ENCODE measurements at regions not wholly inside any gene's neighbourhood (a gene's known extent, or its start where the extent isn't known, plus 50 kb on each side); places are given as distances from the start of the nearest gene placed in this dataset.

DNA sequence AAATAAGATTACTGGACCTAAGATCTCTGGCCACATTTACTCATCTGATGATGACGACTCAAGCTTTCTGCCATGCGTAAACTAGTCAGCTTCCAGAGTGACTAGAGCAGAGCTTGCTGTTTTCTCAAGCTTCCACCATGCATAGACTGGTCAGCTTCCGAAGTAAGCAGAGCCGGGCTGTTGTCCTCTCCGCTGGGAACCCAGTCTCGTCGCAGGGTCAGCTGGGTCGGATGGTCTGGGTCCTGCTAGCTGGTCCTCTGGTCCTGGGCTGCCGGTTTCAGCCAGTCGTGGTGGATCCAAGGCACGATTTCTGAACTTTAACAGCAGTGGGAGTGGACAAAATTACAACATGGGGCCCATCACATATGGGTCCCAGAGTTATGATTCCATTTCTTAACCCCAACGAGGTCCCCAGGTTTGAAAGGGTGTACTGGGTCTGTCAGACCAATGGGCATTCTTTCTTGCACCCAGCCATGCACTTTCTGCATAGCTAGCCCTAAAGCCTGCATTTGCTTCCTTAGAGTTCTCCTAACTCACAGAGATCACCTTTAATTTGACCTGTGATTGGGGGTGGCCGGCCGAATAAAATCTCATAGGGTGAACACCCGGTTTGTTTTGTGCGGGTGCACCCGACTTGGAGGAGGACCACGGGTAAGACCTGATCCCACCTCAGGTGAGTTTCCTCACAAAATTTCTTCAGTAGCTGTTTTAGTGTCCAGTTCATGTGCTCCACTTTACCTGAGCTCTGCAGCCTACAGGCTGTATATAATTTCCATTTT, 1312.8 kb downstream of the TMEM121 start (continued):
- TF ChIP-seq, protein P1, sequence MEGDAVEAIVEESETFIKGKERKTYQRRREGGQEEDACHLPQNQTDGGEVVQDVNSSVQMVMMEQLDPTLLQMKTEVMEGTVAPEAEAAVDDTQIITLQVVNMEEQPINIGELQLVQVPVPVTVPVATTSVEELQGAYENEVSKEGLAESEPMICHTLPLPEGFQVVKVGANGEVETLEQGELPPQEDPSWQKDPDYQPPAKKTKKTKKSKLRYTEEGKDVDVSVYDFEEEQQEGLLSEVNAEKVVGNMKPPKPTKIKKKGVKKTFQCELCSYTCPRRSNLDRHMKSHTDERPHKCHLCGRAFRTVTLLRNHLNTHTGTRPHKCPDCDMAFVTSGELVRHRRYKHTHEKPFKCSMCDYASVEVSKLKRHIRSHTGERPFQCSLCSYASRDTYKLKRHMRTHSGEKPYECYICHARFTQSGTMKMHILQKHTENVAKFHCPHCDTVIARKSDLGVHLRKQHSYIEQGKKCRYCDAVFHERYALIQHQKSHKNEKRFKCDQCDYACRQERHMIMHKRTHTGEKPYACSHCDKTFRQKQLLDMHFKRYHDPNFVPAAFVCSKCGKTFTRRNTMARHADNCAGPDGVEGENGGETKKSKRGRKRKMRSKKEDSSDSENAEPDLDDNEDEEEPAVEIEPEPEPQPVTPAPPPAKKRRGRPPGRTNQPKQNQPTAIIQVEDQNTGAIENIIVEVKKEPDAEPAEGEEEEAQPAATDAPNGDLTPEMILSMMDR (conservative IDR thresholded peaks at IDR 0.05; ENCODE audit: low read depth in 2 of 2), result no peak
- no peak for TF ChIP-seq EZH2phosphoT487 (IDR thresholded peaks at IDR 0.05; ENCODE audit: unreplicated experiment)
- no peak for TF ChIP-seq JUNB (IDR thresholded peaks at IDR 0.05; ENCODE audit: unreplicated experiment)
- no peak for TF ChIP-seq EZH2 (IDR thresholded peaks at IDR 0.05; ENCODE audit: low read depth, unreplicated experiment)

- DNase-seq (ENCODE audit: low spot score) (no peak), ATAC-seq (no peak)
- H3K9me2 ChIP-seq (ENCODE audit: insufficient read depth), result no peaks in the 10 kb centered on the region
- H3K27ac Mint-ChIP-seq, result no peak overlapping the region
- H3K9me3 Mint-ChIP-seq, result peaks cover 98% of the 10 kb centered on the region
- no peak overlapping the region for H3K4me3 Mint-ChIP-seq
- no peaks in the 10 kb centered on the region for H3F3A ChIP-seq (replicated peaks; ENCODE audit: low read depth)
- no peaks in the 10 kb centered on the region for H4K20me1 ChIP-seq (replicated peaks; ENCODE audit: insufficient read depth)
- H3K4me3 ChIP-seq, result no peak overlapping the region
- H3K4me1 ChIP-seq (ENCODE audit: insufficient read depth), result no peaks in the 10 kb centered on the region
- H2AFZ ChIP-seq, result no peak overlapping the region
- no peak overlapping the region for H3K4me2 ChIP-seq
- no peaks in the 10 kb centered on the region for H3K27me3 Mint-ChIP-seq (ENCODE audit: insufficient read depth, low read depth, poor library complexity)
- no peaks in the 10 kb centered on the region for H3K27me3 ChIP-seq (ENCODE audit: insufficient read depth)
- no peak overlapping the region for H3K27ac ChIP-seq (ENCODE audit: low read depth)
- H3K36me3 Mint-ChIP-seq (ENCODE audit: low read depth), result peaks cover 38% of the 10 kb centered on the region
- H3K4me1 Mint-ChIP-seq, result no peaks in the 10 kb centered on the region
- H3K36me3 ChIP-seq (ENCODE audit: insufficient read depth), result 0 out of 2 replicates have a peak, but pooled peaks cover 11% of the 10 kb centered on the region
- H3K79me2 ChIP-seq (replicated peaks; ENCODE audit: insufficient read depth), result no peaks in the 10 kb centered on the region
- TF ChIP-seq REST (IDR thresholded peaks at IDR 0.05; ENCODE audit: unreplicated experiment) (no peak), ZNF462 (CRISPR knock-in tag; IDR thresholded peaks at IDR 0.05) (no peak), NANOG (IDR thresholded peaks at IDR 0.05; ENCODE audit: borderline replicate concordance) (no peak), EZH2phosphoT487 (IDR thresholded peaks at IDR 0.05; ENCODE audit: unreplicated experiment) (no peak), POLR2AphosphoS5 (IDR thresholded peaks at IDR 0.05; ENCODE audit: low read depth) (no peak), CREB1 (CRISPR knock-in tag; IDR thresholded peaks at IDR 0.05; ENCODE audit: low read depth) (no peak), STAT1 (IDR thresholded peaks at IDR 0.05; ENCODE audit: unreplicated experiment) (no peak)
- TF ChIP-seq, protein P1 (conservative IDR thresholded peaks at IDR 0.05; ENCODE audit: low read depth in 2 of 2), result no peak
Measured at GRCh38 chr14:106840258-106840657, 1313.9 kb downstream of the TMEM121 start.
